Activated T-cell treated with anti-CD3 and anti-CD28 coated beads, Interleukin-2, amount 50 U/mL, for 48 hours (primary cell): ENCODE measurements at regions not wholly inside any gene's neighbourhood (a gene's known extent, or its start where the extent isn't known, plus 50 kb on each side); places are given as distances from the start of the nearest gene placed in this dataset.
"Not testable (repeated sequence)": the region's sequence is repeated elsewhere in the genome, so short reads cannot be mapped to it uniquely, and the experiment has no call there.

Source experiments
- DNase-seq, 2 experiments: peaks; one replicate each; pipeline ENCODE4 v3.0.0-alpha.2; 2020

DNA sequence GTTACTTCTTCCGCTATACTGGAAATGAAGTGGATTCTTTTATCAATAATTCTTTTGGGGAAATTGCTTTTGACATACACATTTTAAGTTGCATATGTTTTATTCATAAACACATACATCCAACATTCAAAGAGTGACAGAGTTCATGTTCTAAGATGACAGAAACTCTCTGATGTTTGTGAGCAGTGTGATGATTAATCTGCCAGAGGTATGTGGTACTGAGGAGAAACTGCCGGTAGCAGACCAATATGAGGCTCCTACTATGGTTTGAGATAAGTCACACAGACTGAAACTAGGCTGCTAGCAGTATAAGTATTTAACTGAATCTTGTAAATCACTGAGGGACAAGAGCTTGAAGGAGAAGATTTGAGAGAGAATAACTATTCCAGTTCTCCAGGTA is 524.1 kb upstream of the SEMA3D start:
- no peak for DNase-seq

DNA sequence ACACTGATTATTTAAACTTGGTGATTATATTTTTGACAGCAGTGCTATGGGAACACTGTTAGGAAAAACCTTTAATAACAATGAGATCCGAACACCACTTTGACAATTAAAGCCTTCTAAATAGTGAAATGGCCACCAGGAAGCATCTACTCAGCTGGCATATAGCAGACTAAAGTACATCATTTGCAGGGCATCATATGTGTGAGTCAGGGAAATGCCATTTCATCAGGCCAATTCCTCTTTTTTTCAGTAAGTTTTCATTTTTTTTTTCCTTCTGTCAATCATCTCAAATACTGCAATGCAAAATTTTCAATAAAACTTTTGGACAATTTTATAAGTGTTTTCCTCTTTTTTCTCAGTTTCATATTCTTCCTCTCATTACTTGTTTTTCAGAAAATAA is 521.4 kb upstream of the SEMA3D start:
- no peak for DNase-seq

- DNase-seq, result no peak
Observed at GRCh38 chr7:85705076-85705475, 518.2 kb upstream of the SEMA3D start.

DNA sequence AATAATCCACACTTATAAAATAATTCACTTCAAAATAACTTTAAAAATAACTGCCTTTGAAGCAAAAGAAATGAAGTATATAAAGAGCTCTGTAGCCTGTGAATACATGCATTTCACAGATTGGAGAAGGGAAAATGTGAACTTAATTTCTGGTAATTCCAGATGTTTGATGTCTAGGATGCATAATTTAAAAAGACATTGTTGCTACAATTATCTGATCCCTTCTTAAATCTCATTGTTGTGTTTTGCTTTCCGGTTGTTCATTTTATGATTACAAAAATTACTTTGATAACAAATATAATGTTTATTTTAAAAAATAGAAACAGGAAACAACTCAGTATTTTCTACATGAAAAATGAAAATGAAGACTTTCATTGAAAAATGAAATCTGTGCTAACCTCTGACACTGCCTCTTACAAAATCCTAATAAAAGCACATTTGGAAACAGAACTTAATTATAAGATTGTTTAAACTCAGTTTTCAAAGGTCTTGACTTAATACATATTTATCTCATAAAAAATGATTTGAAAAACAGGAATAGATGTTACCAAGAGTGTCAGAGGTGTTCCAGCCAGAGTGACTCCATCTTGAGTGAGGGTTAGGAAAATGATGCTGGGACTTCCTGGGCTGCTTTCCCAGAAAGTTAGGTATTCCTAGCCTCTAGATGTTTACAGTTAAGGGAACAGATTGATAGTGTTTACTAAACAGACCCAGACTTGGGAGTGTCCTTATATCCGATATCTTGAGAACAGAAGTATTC is 516.6 kb upstream of the SEMA3D start:
- DNase-seq, result no peak

DNA sequence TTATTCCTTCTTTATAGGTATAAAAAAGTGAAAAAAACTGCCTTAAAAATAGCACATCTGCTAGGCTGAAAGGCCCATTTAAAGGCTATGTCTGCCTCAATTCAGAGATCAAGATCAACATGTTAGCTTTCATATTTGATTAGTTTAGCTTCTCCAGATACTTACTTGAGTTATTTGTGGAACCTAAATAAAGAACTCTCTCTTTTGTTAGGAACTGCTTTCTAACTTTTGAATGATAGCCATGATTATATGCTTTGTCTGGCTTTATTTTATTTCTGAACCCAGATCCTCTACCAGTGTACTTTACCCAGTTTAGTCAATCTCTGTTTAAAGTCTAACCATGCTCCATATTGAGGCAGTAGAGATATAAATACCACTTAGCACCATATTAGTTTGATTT is 515.5 kb upstream of the SEMA3D start:
- no peak for DNase-seq

DNA sequence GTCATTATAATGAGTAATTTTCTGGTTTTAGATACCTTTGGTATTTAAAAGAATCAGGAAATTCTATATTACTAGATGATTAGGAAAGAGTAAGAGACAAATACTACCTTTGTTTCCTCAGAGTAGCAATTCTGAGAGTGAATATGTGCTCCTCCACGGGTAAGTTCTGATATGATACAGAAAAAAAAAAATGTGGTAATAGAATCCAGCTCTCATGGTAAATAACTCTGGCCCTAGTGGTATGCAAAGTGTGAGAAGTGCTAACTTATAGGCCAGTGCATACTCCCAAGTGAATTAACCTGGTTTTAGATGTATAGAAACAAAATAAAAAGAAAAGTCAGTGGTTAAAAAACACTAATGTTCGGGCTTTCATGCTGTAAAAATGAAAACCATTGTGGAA is 512.6 kb upstream of the SEMA3D start:
- no peak for DNase-seq

DNA sequence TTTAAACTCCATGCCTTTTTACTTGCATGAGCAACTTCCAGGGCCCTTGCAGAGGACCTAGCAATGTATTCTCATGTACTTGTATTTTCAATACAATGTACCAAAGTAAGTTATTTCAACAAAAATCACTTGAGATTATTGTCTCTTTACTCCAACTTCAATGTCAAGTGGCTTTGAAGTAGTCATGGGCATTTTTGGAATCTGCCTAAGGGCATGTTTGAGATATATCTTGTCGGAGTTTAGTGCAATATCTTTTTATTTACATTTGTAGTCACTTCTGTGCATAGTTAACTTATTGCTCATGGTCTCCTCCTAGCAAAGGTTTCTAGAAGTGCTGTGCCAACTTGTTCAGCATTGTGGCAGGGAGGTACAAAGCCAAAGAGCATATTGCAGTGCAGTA is 508.7 kb upstream of the SEMA3D start:
- DNase-seq, result no peak

DNA sequence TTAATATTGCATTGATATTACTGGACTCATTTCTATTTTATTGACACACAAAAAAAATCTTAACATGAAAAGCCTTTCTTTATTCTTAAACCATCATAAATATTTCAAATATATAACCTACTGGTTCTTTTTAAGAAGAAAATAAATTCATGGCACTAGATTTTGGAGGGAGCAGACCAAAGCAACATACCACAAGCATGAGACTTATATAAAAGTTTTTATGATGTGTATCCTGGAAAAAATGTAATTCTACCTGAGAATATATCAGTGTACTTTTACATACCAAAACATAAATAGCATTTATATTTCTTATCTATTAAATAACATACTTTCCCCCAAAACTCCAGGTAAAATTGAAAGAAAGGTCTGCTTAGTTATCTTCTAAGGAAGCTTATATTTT is 508.2 kb upstream of the SEMA3D start:
- no peak for DNase-seq

DNA sequence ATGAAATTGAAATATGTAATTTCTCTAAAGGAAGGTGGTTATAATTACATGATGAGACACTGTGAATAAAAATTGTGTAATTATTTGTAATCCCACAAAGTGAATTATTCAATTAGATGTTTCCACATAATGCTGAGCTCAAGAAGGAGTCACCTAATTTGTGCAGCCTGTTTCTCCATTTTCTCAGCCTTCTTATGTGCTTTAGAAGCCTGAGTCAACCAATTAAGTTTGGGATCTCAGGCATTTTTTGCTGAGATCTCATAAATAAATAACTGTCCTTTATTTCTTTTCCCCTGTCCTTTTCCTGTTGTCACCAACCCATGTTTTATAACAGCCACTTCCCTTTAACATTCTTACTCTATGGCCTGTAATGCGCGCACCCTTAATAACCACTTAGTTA is 506.5 kb upstream of the SEMA3D start:
- DNase-seq, result no peak

GRCh38 chr7:85688712-85689111 is 501.9 kb upstream of the SEMA3D start:
- DNase-seq, result no peak

DNA sequence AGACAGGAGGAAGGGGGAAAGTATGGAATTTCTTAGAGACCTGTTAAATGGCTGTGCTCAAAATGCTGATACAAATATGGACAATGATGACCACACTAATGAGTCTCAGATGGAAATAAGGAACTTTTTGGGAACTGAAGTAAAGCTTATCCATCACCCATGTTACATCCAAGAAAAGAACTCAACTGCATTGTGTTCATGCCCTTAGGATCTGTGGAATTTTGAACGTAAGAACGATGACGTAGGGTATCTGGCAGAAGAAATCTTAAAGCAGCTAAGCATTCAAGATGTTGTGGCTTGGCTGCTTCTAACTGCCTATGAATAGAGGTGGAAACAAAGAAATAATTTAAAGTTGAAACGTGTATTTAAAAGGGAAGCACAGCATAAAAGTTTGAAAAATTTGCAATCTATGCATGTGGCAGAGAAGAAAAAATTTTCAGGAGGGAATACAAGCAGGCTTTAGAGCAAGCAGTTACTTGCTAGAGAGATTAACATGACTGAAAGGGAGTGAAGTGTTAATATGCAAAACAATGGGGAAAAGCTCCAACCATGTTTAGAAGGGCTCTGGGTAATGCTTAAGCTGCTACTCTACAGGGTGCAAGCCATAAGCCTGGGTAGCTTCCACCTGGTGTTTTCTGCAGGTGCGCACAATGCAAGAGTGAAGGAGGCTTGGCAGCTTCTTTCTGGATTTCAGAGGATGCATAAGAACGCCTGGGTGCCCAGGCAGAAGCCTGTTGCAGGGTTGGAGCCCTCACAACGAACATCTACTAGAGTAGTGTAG is 499.7 kb upstream of the SEMA3D start:
- DNase-seq, result no peak

- no peak for DNase-seq
Observed at GRCh38 chr7:85685901-85686300, 499.0 kb upstream of the SEMA3D start.

GRCh38 chr7:85682833-85683620 is 496.2 kb upstream of the SEMA3D start:
- no peak for DNase-seq

- DNase-seq, result no peak
Observed at GRCh38 chr7:85681241-85681640, 494.4 kb upstream of the SEMA3D start.

- DNase-seq, result not testable (repeated sequence)
Observed at GRCh38 chr7:85675093-85675492, 488.2 kb upstream of the SEMA3D start.

DNA sequence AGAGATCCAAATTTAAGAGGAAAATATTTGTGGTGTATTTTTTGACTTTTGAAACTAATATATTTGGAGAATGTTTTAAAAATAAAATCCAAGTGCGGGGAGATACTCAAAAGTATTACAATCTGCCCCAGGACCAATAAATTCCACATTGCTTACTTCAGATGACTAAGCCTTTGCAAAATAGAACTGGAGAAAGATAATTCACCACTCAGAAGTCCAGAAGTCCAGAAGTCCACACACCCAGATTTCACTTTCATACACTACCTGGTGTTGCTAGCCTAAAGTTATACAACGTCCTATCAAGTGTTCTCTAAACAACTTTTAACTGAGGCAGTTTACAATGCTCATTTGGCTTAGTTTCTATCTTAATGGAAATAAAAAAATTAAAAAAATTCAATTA is 487.0 kb upstream of the SEMA3D start:
- DNase-seq, result no peak

DNA sequence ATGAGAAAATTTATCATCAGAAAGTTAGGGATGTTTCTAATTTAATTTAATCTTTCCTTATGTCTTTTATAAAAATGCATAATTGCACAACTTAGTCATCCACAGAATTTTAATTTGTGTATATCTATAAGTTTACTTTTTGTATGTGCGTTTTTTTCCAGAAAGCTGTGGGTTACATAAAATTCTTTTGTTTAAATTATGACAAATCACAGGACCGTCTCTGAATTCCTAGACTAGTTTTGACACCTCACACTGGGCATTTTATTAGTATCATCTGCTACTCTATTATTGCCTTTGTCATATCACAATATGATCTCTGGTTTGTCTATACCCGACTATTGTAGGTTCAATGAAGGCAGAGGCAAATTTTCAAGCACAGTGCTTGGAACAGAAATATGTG is 482.4 kb upstream of the SEMA3D start:
- no peak for DNase-seq

- DNase-seq, result no peak
Observed at GRCh38 chr7:85664341-85664740, 477.5 kb upstream of the SEMA3D start.

DNA sequence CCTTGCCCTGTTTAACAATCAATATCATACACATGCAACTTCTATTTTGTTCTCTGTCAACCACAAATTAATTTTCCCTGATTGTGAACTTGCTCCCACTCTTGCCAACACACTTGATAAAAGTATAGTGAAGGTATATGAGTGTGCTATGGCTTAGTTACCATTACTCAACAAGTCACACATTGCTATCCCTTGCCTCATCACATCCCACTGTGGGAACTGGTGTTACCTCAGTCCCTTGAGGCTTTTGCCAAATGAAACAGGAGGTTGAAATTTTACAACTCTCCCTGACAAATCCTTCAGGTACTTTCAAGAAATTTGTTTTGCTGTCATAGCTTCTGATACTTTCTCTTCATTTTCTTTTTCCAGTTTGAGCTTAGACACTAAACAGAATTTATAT is 472.5 kb upstream of the SEMA3D start:
- DNase-seq, result no peak

DNA sequence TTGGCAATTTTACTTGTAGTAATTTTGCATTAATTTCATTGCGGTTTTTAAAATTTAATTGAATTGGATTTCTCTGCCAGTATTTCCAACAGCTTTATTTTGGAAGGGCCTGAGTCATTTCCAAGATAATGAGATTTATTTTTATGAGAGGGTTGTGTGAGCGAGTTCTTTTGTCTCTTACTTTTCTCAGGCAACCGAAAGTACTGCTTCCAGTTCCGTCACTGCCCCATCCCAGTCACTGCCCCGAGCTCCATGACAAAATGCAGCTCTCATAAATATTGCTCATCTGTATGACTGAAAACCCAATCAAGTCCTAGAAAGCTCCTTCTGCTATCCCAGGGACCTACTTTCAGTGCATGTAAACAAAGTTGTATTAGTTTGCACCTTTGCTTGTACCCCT is 468.4 kb upstream of the SEMA3D start:
- DNase-seq, result no peak

DNA sequence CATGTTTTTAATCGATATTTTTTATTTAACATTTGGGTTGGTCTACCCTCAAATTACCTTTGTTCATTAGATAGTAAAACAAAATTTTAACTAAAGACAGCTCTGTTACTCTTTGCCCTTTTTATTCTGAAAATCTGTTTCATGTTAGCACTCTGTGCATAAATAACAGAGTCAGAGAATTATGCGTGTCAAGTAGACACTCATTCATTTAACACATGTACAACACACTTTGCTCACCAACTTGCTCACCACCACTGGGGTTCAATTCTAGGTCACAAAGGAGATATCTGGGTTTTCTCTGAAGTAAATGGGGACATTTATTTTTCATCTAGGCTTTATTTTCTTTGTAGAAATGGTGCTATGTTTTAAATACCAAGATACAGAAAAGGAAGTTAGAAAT is 457.4 kb upstream of the SEMA3D start:
- no peak for DNase-seq

DNA sequence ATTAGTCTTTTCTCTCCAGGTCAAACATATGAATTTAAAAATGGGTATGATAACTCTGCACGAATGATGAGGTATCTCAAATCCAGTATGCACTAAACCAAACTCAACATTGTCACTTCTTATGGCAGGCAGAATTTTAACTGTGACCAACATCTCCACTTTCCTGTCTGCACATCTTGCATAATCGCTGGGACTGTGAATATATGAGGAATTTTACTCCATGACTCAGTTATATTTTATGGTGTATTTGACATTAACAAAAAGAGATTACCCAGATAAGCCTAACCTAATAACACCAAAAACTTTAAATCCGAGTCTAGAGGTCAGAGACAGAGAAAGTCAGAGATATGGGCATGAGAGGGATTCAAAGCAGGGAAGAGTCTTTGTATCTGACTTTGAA is 454.5 kb upstream of the SEMA3D start:
- no peak for DNase-seq

GRCh38 chr7:85638394-85638793 is 451.5 kb upstream of the SEMA3D start:
- no peak for DNase-seq

GRCh38 chr7:85634951-85635350 is 448.1 kb upstream of the SEMA3D start:
- no peak for DNase-seq
